HG03097 (cell line): ENCODE measurements at regions not wholly inside any gene's neighbourhood (a gene's known extent, or its start where the extent isn't known, plus 50 kb on each side); places are given as distances from the start of the nearest gene placed in this dataset.
"Not testable (repeated sequence)": the region's sequence is repeated elsewhere in the genome, so short reads cannot be mapped to it uniquely, and the experiment has no call there.

Experiments used
- ATAC-seq: cut with Tn5 transposase; IDR thresholded peaks from one replicate; pipeline ENCODE4 v1.9.1; 2021; ENCODE audit not compliant: unreplicated experiment, low FRiP score

- ATAC-seq = not testable (repeated sequence)
These were observed 423.8 kb downstream of the PIK3C3 start for GRCh38 chr18:42378854-42379253.

DNA sequence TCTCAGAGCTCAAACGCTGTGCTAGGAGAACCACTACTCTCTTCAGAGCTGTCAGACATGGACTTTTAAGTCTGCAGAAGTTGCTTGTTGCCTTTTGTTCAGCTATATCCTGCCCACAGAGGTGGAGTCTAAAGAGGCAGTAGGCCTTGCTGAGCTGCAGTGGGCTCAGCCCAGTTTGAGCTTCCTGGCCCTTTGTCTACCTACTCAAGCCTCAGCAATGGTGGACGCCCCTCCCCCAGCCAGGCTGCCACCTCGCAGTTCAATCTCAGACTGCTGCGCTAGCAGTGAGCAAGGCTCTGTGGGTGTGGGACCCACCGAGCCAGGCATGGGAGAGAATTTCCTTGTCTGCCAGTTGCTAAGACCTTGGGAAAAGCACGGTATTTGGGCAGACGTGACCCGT lies 426.2 kb downstream of the PIK3C3 start:
- ATAC-seq = not testable (repeated sequence)

DNA sequence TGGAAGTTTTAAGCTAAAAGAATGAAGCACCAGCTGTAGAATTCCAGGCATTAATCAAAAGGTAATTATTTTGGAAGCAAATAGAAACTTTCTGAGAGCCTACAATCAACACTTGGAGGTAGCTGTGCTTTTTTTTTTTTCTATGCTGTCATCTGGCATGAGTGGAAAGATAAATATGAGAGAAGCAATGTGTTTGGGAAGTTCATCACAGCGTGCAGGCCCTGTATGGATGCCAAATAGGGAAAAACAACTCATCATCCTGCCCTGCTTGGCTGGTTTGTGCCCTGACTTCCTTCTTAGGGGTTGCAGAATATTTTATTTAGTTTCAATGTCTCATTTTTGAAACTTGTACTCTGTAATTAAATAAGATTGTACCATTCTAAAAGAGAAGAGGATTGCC lies 437.4 kb downstream of the PIK3C3 start:
- ATAC-seq = no peak

- ATAC-seq = no peak
These were observed 437.9 kb downstream of the PIK3C3 start for GRCh38 chr18:42392926-42393325.

DNA sequence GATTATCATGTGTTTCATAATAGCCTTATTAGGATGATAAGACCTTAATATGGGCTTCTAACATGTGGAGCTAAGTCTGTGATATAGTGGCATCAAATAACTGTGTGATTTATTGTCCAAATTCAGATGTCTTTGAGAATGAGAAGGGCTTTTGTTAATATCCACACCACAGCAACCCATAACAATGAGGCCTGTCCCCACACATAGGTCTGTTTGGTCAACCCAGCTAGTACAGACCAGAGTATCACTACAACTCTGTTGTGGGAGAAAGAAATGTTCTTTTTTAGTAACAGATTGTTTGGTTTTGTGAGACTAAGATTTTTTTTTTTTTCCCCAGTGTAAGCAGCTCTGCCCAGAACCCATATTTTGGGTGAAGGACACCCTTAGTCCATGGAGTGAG lies 439.2 kb downstream of the PIK3C3 start:
- ATAC-seq = no peak

DNA sequence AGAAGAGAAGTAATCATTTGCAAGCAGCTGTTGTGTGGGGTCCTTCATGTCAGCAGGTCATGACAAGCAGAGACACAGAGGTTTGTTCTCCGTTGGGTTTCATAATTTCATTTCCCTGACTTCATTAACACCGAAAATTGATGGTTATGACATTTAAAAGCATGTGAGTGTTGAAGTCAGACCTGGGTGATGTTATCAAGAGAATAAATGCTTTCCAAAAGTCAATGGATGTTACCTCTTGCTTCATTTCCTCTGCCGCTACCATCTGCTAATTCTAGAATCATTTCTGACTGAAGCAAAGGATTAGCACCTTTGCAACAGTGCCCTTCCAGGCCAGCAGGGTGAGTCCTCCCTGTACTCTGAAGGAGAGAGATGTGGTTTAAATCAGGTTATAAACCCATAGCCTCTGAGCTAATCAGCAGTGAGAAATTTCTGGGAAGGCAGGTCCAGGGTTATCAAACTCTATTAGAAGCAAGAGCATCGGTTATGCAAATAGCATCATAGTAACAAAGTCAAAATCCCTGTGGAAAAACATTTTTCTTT lies 446.2 kb downstream of the PIK3C3 start:
- ATAC-seq = no peak

- no peak for ATAC-seq
These were observed 449.1 kb downstream of the PIK3C3 start for GRCh38 chr18:42404151-42404550.

- no peak for ATAC-seq
These were observed 454.0 kb downstream of the PIK3C3 start for GRCh38 chr18:42409005-42409404.

DNA sequence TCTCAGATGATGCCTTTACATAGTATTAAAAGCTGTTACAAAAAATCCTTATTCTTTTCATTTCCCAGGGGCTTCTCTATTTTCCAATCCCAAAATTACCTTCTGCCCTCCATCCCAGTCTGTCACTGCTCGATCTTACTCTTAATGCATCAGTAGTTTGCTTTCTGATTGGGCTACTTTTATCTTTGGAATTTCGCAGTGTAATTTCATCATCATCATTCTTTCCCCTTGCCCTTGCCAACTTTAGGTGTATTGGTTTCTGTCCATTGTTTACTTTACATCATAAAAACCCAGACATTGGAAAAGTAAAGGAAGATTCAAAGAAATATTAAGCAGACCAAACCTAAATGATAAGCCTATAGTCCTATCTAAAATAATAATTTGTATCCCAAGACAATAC lies 457.2 kb downstream of the PIK3C3 start:
- no peak for ATAC-seq

DNA sequence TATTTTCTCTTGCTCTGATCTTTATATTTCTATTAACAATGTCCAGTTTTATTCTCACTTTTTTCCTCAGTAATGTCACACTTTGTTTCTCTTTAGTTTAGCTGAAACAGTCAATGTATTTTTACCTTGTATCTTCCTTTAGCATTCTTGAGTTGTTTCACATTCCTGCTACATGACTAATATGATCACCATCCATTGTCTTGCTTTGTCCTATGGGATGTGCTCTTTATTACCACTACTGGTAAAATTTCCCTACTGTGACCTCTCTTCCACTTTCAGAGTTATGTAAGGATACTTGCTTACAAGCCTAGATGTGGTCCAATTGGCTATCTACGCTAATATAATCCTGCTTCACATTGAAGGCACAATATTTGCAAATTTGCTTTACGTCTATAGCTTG lies 457.9 kb downstream of the PIK3C3 start:
- ATAC-seq = no peak

DNA sequence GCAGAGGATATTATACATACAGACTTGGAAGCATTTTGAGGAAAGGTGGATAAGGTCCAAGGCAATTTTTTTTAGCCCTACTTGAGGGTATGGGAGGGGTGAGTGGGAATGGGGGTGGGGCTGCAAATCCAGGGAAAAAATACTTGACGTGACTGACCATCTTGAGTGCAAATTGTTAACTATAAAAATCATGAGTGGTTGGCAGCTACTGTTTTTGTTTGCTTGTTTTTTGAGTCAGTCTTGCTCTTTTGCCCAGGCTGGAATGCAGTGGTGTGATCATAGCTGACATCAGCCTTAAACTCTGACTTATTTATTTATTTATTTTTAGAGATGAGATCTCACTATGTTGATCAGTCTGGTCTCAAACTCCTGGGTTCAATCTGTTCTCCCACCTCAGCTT lies 458.8 kb downstream of the PIK3C3 start:
- ATAC-seq = no peak

- no peak for ATAC-seq
These were observed 459.9 kb downstream of the PIK3C3 start for GRCh38 chr18:42414756-42415454.

DNA sequence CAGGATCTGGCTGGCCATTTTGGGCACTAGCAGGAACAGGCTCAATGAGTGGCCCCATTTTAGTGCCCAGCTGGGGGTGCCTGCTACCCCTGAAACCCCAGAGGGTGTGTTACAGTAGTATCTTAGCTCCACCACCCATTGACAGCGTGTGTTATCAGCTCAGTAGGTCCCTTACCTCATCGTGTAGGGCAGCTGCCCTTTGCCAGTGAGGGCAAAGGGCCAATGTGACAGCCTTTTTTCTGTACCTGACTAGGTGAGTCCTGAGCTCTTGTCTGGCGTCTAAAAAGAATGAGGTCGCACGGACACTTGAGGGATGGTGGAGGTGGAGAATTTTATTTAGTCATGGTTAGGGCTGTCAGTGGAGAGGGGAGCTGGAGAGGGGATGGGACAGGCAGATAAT lies 462.2 kb downstream of the PIK3C3 start:
- ATAC-seq = no peak

- no peak for ATAC-seq
These were observed 463.1 kb downstream of the PIK3C3 start for GRCh38 chr18:42418121-42418520.

DNA sequence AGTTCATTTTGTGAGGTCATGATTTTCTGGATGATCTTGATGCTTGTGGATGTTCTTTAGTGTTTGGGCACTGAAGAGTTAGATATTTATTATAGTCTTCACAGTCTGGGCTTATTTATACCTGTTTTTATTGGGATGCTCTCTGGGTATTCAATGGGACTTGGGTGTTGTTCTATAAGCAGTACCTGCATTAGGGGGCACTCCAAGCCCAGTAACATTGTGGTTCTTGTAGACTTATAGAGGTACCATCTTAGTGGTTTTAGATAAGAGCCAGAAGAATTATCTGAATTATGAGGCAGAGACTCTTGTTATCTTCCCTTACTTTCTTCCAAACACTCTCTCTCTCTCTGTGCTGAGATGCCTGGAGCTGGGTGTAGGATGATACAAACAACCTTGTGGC lies 470.0 kb downstream of the PIK3C3 start:
- no peak for ATAC-seq

GRCh38 chr18:42426496-42427015 lies 471.5 kb downstream of the PIK3C3 start:
- ATAC-seq = no peak

DNA sequence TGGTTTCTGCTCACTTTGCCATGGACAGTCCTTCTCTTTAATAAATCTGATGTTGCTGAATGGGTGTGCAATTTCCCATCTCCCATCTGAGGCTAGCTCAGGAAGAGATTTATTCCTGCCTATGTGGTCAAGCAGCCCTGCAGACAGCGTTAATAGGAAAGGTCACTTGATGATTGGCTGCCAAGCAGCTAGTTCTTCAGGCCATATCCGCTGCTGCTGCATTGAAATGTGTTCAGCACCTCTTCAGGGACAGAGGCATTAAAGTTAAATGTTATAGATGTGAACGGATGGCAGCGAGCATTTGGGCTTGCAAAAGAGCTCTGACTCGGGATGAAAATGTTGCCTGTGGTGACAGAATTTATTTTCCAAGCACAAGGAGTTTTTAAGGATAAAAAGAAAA lies 474.2 kb downstream of the PIK3C3 start:
- ATAC-seq = no peak

GRCh38 chr18:42436222-42436765 lies 481.3 kb downstream of the PIK3C3 start:
- no peak for ATAC-seq

DNA sequence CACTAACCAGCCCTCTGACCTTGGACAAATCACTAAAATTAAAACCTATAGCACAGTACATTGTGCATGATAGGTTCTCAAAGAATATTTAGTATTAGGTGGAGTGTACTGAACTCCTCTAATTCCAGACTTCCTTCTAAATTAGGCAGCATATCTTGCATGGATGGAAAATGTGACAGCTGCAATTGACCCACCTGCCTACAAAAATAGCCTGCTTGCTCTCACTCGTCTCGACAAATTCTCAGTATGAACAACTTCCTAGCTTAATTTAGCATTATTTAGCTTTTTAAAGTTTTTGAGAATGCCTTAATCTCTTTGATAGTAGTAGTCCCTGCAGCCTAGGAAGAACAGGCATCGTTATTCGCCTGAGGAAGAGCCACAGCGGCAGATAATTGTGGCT lies 482.0 kb downstream of the PIK3C3 start:
- ATAC-seq = no peak

DNA sequence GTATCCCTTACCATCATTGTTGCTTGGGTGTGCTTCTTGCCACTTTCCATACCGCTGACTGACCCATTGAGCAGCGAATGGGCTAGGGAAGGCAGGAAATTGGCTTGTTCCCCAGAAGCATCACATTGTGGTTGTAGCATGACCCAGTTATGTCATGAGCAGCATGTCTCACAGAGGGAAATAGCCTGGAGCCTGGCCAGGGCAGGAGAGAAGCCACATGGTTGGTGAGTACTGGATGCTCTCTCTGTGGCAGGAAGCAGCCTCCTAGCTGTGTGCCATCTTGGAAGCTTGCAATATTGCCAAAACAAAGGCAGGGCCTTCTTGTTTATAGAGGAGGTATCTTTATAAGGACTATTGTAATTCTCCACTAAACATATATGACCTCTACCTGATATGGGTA lies 482.6 kb downstream of the PIK3C3 start:
- no peak for ATAC-seq

GRCh38 chr18:42442656-42443055 lies 487.6 kb downstream of the PIK3C3 start:
- ATAC-seq = no peak

GRCh38 chr18:42444349-42444748 lies 489.3 kb downstream of the PIK3C3 start:
- no peak for ATAC-seq
